Stomach (tissue), 4 donors: ENCODE measurements at regions not wholly inside any gene's neighbourhood (a gene's known extent, or its start where the extent isn't known, plus 50 kb on each side); places are given as distances from the start of the nearest gene placed in this dataset.

Experiments used
- POLR2A ChIP-seq, 4 donors: fragments of 450-650 bp; IDR thresholded peaks; one replicate each; pipeline ENCODE4 v1.6.1; 2016; ENCODE audit warnings: antibody characterized with exemption in 4 of 4, control low read depth in 2 of 4, mild to moderate bottlenecking in 1 of 4, moderate library complexity in 1 of 4
- TF ChIP-seq, protein P1 (sequence below), 7 experiments: fragments of 450-650 bp in 4 of 7; fragments of 200-600 bp in 3 of 7; sonication (generic) in 3 of 7; IDR thresholded peaks; one replicate each; pipeline ENCODE4 v1.5.1; 2016 to 2019; ENCODE audit warnings: antibody characterized with exemption in 7 of 7, control low read depth in 2 of 7, mild to moderate bottlenecking in 1 of 7

DNA sequence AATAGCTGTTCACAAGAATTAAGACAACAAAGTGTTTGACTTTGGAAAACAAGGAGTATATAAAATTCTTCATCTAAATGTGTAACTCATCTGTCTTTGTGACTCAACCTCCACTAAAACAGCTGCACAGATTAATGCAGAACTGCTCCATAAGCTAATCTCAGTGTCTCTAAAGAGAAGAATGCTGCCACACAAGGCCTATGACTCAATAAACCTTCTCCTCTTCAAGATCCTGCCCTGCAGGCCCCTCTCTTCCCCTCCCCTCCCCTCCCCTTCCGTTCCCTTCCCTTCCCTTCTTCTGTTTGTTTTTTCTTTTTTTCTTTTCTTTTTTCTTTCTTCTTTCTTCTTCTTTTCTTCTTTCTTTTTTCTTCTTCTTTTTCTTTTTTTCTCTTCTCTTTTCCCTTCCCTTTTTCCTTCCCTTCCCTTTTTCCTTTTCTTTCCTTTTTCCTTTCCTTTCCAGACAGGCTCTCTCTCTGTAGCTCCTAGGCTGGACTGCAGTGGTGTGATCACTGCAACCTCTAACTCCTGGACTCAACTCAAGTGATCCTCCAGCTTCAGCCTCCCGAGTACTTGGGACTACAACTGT lies 1052.8 kb downstream of the BRINP3 start:
- TF ChIP-seq POLR2A (IDR thresholded peaks at IDR 0.05) = no peak
- TF ChIP-seq, protein P1, sequence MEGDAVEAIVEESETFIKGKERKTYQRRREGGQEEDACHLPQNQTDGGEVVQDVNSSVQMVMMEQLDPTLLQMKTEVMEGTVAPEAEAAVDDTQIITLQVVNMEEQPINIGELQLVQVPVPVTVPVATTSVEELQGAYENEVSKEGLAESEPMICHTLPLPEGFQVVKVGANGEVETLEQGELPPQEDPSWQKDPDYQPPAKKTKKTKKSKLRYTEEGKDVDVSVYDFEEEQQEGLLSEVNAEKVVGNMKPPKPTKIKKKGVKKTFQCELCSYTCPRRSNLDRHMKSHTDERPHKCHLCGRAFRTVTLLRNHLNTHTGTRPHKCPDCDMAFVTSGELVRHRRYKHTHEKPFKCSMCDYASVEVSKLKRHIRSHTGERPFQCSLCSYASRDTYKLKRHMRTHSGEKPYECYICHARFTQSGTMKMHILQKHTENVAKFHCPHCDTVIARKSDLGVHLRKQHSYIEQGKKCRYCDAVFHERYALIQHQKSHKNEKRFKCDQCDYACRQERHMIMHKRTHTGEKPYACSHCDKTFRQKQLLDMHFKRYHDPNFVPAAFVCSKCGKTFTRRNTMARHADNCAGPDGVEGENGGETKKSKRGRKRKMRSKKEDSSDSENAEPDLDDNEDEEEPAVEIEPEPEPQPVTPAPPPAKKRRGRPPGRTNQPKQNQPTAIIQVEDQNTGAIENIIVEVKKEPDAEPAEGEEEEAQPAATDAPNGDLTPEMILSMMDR (IDR thresholded peaks at IDR 0.05) = no peak
